ENCODE measurements at regions not wholly inside any gene's neighbourhood (a gene's known extent, or its start where the extent isn't known, plus 50 kb on each side); places are given as distances from the start of the nearest gene placed in this dataset.

DNA sequence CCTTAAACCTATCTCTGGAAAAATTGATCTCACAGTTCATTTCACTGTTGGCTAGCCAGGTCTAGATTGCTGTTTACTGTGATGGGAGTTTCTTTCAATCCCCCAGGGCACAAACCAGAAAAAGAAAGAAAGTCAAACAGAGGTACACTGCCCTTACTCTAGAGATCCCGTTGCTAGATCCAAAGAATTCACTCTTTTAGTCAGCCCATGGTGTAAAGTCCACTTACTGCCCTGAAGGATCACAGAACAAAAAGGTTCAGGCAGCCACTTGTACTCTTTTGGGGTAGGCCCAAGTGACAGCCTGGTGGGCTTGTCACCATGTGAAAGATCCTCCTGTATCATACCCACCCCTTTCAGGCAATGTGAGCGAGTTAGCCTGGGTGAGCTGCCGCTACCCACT, 162.6 kb upstream of the CCDC179 start:
- Mint-ChIP-seq H3K27ac (no peak overlapping the region), H3K4me3 (no peak overlapping the region), H3K36me3 (no peaks in the 10 kb centered on the region), H3K9me3 (no peaks in the 10 kb centered on the region), H3K27me3 (ENCODE audit: low read depth) (no peaks in the 10 kb centered on the region), H3K4me1 (peaks cover 16% of the 10 kb centered on the region)
- DNase-seq (ENCODE audit: low spot score in 2 of 2, unreplicated experiment in 2 of 2) = no peak
- TF ChIP-seq, protein P1, sequence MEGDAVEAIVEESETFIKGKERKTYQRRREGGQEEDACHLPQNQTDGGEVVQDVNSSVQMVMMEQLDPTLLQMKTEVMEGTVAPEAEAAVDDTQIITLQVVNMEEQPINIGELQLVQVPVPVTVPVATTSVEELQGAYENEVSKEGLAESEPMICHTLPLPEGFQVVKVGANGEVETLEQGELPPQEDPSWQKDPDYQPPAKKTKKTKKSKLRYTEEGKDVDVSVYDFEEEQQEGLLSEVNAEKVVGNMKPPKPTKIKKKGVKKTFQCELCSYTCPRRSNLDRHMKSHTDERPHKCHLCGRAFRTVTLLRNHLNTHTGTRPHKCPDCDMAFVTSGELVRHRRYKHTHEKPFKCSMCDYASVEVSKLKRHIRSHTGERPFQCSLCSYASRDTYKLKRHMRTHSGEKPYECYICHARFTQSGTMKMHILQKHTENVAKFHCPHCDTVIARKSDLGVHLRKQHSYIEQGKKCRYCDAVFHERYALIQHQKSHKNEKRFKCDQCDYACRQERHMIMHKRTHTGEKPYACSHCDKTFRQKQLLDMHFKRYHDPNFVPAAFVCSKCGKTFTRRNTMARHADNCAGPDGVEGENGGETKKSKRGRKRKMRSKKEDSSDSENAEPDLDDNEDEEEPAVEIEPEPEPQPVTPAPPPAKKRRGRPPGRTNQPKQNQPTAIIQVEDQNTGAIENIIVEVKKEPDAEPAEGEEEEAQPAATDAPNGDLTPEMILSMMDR (IDR thresholded peaks at IDR 0.05; ENCODE audit: unreplicated experiment) = no peak

DNA sequence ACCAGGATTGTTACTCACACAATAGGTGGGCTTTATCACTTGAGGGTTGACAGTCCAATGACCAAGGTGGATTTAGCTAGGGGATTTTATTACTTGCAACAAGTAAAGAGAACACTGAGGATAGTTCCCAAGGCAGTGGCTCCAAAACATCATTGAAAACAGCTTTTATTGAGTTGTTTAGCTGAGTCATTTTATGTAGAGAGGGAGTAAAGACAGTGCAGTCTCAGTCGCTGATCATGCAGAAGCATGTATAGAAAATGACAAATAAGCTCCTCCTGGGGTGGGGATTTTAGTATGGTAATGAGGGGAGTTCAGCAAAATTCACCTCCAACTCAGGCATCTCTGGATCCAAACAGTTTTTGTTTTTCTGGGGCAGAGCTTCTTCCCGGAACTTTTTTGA, 163.0 kb upstream of the CCDC179 start:
- no peaks in the 10 kb centered on the region for H3K36me3 Mint-ChIP-seq
- H3K4me1 Mint-ChIP-seq = peaks cover 16% of the 10 kb centered on the region
- H3K27me3 Mint-ChIP-seq (ENCODE audit: low read depth) = no peaks in the 10 kb centered on the region
- H3K9me3 Mint-ChIP-seq = no peaks in the 10 kb centered on the region
- H3K27ac Mint-ChIP-seq = no peak overlapping the region
- no peak for DNase-seq (ENCODE audit: low spot score in 2 of 2, unreplicated experiment in 2 of 2)
- H3K4me3 Mint-ChIP-seq = no peak overlapping the region
- TF ChIP-seq, protein P1 (IDR thresholded peaks at IDR 0.05; ENCODE audit: unreplicated experiment) = no peak

DNA sequence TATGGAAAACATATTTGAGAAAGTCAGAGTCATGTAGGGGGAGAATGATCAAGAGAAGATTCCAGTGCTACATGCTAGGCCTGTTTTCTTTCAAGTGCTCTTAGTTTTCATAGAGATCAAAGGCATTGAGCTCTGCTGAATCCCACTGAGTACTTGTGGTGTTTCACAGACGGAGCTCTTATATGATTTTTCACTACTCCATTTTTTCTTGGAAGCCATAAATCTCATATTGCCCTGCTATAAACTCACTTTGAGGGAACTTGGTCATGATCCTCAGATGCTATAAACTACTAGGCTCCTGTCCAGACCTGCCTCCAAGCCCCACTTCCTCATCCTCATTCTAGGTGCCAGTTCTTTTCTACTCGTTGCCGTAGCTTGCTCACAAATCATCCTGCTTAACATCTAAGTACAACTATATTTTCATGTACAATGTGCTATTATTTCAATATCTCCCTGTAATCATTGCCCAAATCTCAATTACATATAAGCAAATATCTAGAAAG, 180.8 kb upstream of the CCDC179 start:
- TF ChIP-seq, protein P1 (IDR thresholded peaks at IDR 0.05; ENCODE audit: unreplicated experiment) = no peak
- H3K36me3 Mint-ChIP-seq = no peaks in the 10 kb centered on the region
- no peak for DNase-seq (ENCODE audit: low spot score in 2 of 2, unreplicated experiment in 2 of 2)
- H3K4me1 Mint-ChIP-seq = peaks cover 18% of the 10 kb centered on the region
- peak overlapping the region; percentile 63 for H3K27ac Mint-ChIP-seq
- peaks cover 7% of the 10 kb centered on the region for H3K9me3 Mint-ChIP-seq
- no peak overlapping the region for H3K4me3 Mint-ChIP-seq
- no peaks in the 10 kb centered on the region for H3K27me3 Mint-ChIP-seq (ENCODE audit: low read depth)

DNA sequence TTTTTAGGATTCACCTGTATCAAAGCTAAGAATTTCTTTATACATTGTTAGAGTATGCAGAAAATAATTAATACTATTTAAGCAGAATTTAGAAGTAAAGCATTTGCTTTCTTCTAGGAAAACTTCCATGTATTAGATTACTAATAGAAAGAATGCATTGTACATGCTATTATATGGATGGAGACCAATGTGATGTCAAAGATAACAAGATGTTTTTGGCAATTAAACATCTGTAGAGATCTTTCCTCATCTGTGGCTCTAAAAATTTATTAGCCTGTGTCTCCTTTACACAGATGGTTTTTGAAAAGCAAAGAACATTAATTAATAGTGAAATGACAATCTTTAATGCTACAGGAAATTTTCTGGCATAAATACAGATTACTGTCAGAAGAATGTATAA, 198.4 kb upstream of the CCDC179 start:
- Mint-ChIP-seq H3K27me3 (ENCODE audit: low read depth) (no peaks in the 10 kb centered on the region), H3K9me3 (peaks cover 4% of the 10 kb centered on the region), H3K27ac (no peak overlapping the region), H3K4me3 (no peak overlapping the region), H3K4me1 (peaks cover 9% of the 10 kb centered on the region), H3K36me3 (no peaks in the 10 kb centered on the region)
- TF ChIP-seq, protein P1 (IDR thresholded peaks at IDR 0.05; ENCODE audit: unreplicated experiment) = no peak
- DNase-seq (ENCODE audit: low spot score in 2 of 2, unreplicated experiment in 2 of 2) = no peak

DNA sequence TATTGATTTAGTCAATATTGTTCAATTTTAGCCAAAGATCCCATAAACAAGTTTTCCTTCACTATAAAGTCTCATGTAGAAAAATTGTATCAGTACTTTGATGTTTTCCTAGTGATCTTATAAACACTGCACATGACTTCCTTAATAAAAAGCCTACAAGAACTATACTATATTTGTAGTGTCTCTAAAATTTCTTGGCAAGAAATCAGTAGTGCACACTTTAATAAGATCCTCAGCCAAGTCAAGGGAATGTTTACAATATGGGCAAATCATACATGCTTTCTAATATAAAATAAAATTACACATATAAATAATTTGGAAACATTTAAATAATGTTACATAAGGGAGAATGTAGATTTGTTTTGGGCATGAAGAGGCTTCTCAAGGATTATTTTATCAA, 203.0 kb upstream of the CCDC179 start:
- Mint-ChIP-seq H3K9me3 (peaks cover 7% of the 10 kb centered on the region), H3K27me3 (ENCODE audit: low read depth) (no peaks in the 10 kb centered on the region), H3K36me3 (no peaks in the 10 kb centered on the region), H3K4me3 (no peak overlapping the region), H3K27ac (no peak overlapping the region), H3K4me1 (peaks cover 6% of the 10 kb centered on the region)
- DNase-seq (ENCODE audit: low spot score in 2 of 2, unreplicated experiment in 2 of 2) = no peak
- TF ChIP-seq, protein P1 (IDR thresholded peaks at IDR 0.05; ENCODE audit: unreplicated experiment) = no peak
